HCT116 (cell line): ENCODE measurements at regions not wholly inside any gene's neighbourhood (a gene's known extent, or its start where the extent isn't known, plus 50 kb on each side); places are given as distances from the start of the nearest gene placed in this dataset.

ENCODE experiments used
- ATAC-seq: fragments of 200-7000 bp; cut with Tn5 transposase; 2 replicates; pipeline ENCODE4 v1.9.1; 2020; ENCODE audit warnings: mild to moderate bottlenecking, moderate library complexity
- BruUV-seq: library from RNA; stranded (reverse); fragments of 400-500 nt; replicated peaks from 2 replicates; lab custom pipeline; 2021; lab: Mats Ljungman, UMichigan
- CTCF ChIA-PET: fragments of 300-600 bp; sonication (Branson Sonifier 250); formaldehyde crosslinking; loops from one replicate; lab custom pipeline; 2021; ENCODE audit warnings: antibody characterized with exemption; lab: Charles Lee
- POLR2A ChIA-PET: fragments of 300-600, 350-600 bp; sonication (Branson Sonifier 250); formaldehyde crosslinking; loops from one replicate; lab custom pipeline; 2021; ENCODE audit warnings: antibody characterized with exemption; lab: Charles Lee
- RAD21 ChIA-PET, 2 experiments: fragments of 300-600 bp; sonication (Branson Sonifier 250); formaldehyde crosslinking; loops; one replicate each; lab custom pipeline; 2023; ENCODE audit warnings: low total read pairs in 2 of 2; ENCODE audit not compliant: uncharacterized antibody in 2 of 2, unreplicated experiment in 2 of 2, low non-redundant PET in 1 of 2; lab: Charles Lee
- DNase-seq: peaks from one replicate; pipeline ENCODE4 v3.0.0-alpha.2; 2010; ENCODE audit warnings: low read depth, low spot score
- H2AFZ ChIP-seq: fragments of 200-600 bp; shearing (Covaris generic), sonication (generic); 2 replicates; pipeline ENCODE4 v1.6.1; 2017; ENCODE audit warnings: low read depth, mixed run types, mixed read lengths, antibody characterized with exemption, low read length; ENCODE audit not compliant: poor library complexity, severe bottlenecking
- H3K27ac ChIP-seq: 2 replicates; pipeline ENCODE4 v1.5.1; 2012; ENCODE audit warnings: low read depth, low read length
- H3K27me3 ChIP-seq: fragments of 200-600 bp; sonication (generic); 2 replicates; pipeline ENCODE4 v1.6.1; 2016; ENCODE audit warnings: mixed run types, low read length, mixed read lengths; ENCODE audit not compliant: insufficient read depth
- H3K36me3 ChIP-seq, 2 experiments: fragments of 200-500 bp in 1 of 2; fragments of 200-600 bp in 1 of 2; sonication (Bioruptor generic) in 1 of 2; sonication (generic) in 1 of 2; 2 replicates each; pipeline versions ENCODE4 v1.5.1 to v1.6.1; 2014 to 2016; ENCODE audit warnings: low read length in 2 of 2, inconsistent platforms in 1 of 2, mixed read lengths in 1 of 2, mixed run types in 1 of 2; ENCODE audit not compliant: insufficient read depth in 2 of 2, control insufficient read depth in 1 of 2
- H3K4me1 ChIP-seq, 2 experiments: fragments of 200-600 bp in 1 of 2; sonication (generic) in 1 of 2; 2 replicates each; pipeline versions ENCODE4 v1.5.1 to v1.6.1; 2012 to 2017; ENCODE audit warnings: low read length in 2 of 2, inconsistent platforms in 1 of 2, mild to moderate bottlenecking in 1 of 2, mixed read lengths in 1 of 2, mixed run types in 1 of 2, moderate library complexity in 1 of 2; ENCODE audit not compliant: insufficient read depth in 2 of 2, control insufficient read depth in 1 of 2
- H3K4me2 ChIP-seq: fragments of 200-600 bp; sonication (generic); 2 replicates; pipeline ENCODE4 v1.6.1; 2017; ENCODE audit warnings: mixed run types, low read length, mixed read lengths
- H3K4me3 ChIP-seq, 2 experiments: fragments of 200-600 bp in 1 of 2; sonication (generic) in 1 of 2; replicated peaks in 1 of 2; 2 replicates each; pipeline ENCODE4 v1.5.1; 2011 to 2016; ENCODE audit warnings: low read length in 2 of 2, control low read depth in 1 of 2, low read depth in 1 of 2, mild to moderate bottlenecking in 1 of 2, mixed read lengths in 1 of 2, mixed run types in 1 of 2
- H3K79me2 ChIP-seq: fragments of 200-600 bp; sonication (generic); 2 replicates; pipeline ENCODE4 v1.6.1; 2017; ENCODE audit warnings: mild to moderate bottlenecking, mixed run types, low read length, moderate library complexity, mixed read lengths; ENCODE audit not compliant: insufficient read depth
- H3K9ac ChIP-seq: fragments of 200-600 bp; sonication (generic); 2 replicates; pipeline ENCODE4 v1.6.1; 2016; ENCODE audit warnings: low read length, mixed read lengths
- H3K9me2 ChIP-seq: fragments of 200-600 bp; sonication (generic), shearing (Covaris generic); 2 replicates; pipeline ENCODE4 v1.6.1; 2017; ENCODE audit warnings: mixed run types, mild to moderate bottlenecking, moderate library complexity; ENCODE audit not compliant: insufficient read depth
- H3K9me3 ChIP-seq, 2 experiments: fragments of 200-500 bp in 1 of 2; fragments of 200-600 bp in 1 of 2; sonication (Bioruptor generic) in 1 of 2; sonication (generic) in 1 of 2; 2 replicates each; pipeline ENCODE4 v1.6.1; 2014 to 2017; ENCODE audit warnings: low read length in 2 of 2, mixed read lengths in 2 of 2, inconsistent platforms in 1 of 2, low read depth in 1 of 2, mild to moderate bottlenecking in 1 of 2, mixed run types in 1 of 2, moderate library complexity in 1 of 2; ENCODE audit not compliant: control insufficient read depth in 1 of 2, insufficient read depth in 1 of 2
- H4K20me1 ChIP-seq: fragments of 200-600 bp; sonication (generic), shearing (Covaris generic); 2 replicates; pipeline ENCODE4 v1.6.1; 2017; ENCODE audit warnings: mixed run types, mild to moderate bottlenecking, moderate library complexity; ENCODE audit not compliant: insufficient read depth
- CBX3 ChIP-seq: IDR thresholded peaks from 2 replicates; pipeline ENCODE4 v1.6.1; 2012; ENCODE audit warnings: low read depth
- CEBPB ChIP-seq: IDR thresholded peaks from 2 replicates; pipeline ENCODE4 v1.6.1; 2012; ENCODE audit warnings: low read depth
- CTCF ChIP-seq, 3 experiments: fragments of 200-600 bp in 1 of 3; sonication (generic) in 1 of 3; IDR thresholded peaks in 2 of 3; conservative IDR thresholded peaks in 1 of 3; 2 replicates each; pipeline ENCODE4 v1.5.1; 2012 to 2017; ENCODE audit warnings: low read depth in 2 of 3, low read length in 2 of 3, antibody characterized with exemption in 1 of 3, borderline replicate concordance in 1 of 3, control low read depth in 1 of 3, mild to moderate bottlenecking in 1 of 3, mixed read lengths in 1 of 3, mixed run types in 1 of 3, moderate library complexity in 1 of 3; ENCODE audit not compliant: insufficient read depth in 1 of 3
- EGR1 ChIP-seq: IDR thresholded peaks from 2 replicates; pipeline ENCODE4 v1.6.1; 2012; ENCODE audit warnings: low read depth
- ELF1 ChIP-seq: IDR thresholded peaks from 2 replicates; pipeline ENCODE4 v1.6.1; 2012; ENCODE audit warnings: low read depth, borderline replicate concordance
- EZH2 ChIP-seq: fragments of 200-600 bp; sonication (generic); IDR thresholded peaks from 2 replicates; pipeline ENCODE4 v1.6.1; 2017; ENCODE audit warnings: antibody characterized with exemption, mixed run types
- EZH2phosphoT487 ChIP-seq: fragments of 200-600 bp; IDR thresholded peaks from 2 replicates; pipeline ENCODE4 v1.6.1; 2018; ENCODE audit warnings: antibody characterized with exemption, borderline replicate concordance
- FOSL1 ChIP-seq: IDR thresholded peaks from 2 replicates; pipeline ENCODE4 v1.6.1; 2012; ENCODE audit warnings: low read depth
- JUND ChIP-seq: IDR thresholded peaks from 2 replicates; pipeline ENCODE4 v1.6.1; 2012
- MAX ChIP-seq: IDR thresholded peaks from 2 replicates; pipeline ENCODE4 v1.6.1; 2012
- POLR2A ChIP-seq: IDR thresholded peaks from 2 replicates; pipeline ENCODE4 v1.7.0; 2011; ENCODE audit warnings: borderline replicate concordance; ENCODE audit not compliant: insufficient read depth, insufficient read length; ENCODE audit errors: extremely low read depth
- POLR2AphosphoS5 ChIP-seq: IDR thresholded peaks from 2 replicates; pipeline ENCODE4 v1.6.1; 2011; ENCODE audit warnings: mild to moderate bottlenecking, low read depth, low read length, moderate library complexity
- RAD21 ChIP-seq: IDR thresholded peaks from 2 replicates; pipeline ENCODE4 v1.6.1; 2012; ENCODE audit warnings: low read depth, mild to moderate bottlenecking
- REST ChIP-seq: IDR thresholded peaks from 2 replicates; pipeline ENCODE4 v1.6.1; 2012; ENCODE audit warnings: low read depth
- SP1 ChIP-seq: IDR thresholded peaks from 2 replicates; pipeline ENCODE4 v1.6.1; 2012; ENCODE audit warnings: low read depth
- TCF7L2 ChIP-seq: IDR thresholded peaks from 2 replicates; pipeline ENCODE4 v1.7.0; 2011; ENCODE audit warnings: borderline replicate concordance, inconsistent platforms; ENCODE audit not compliant: insufficient read depth, insufficient read length; ENCODE audit errors: extremely low read depth
- YY1 ChIP-seq: IDR thresholded peaks from 2 replicates; pipeline ENCODE4 v1.6.1; 2011; ENCODE audit warnings: low read length, low read depth, moderate library complexity, mild to moderate bottlenecking; ENCODE audit not compliant: insufficient replicate concordance; ENCODE audit errors: extremely low read depth
- ZFX ChIP-seq: fragments of 450-650 bp; IDR thresholded peaks from 2 replicates; pipeline ENCODE4 v1.6.1; 2017
- intact Hi-C: fragments of 100-400 bp; cut with micrococcal nuclease; formaldehyde crosslinking; loops from 2 replicates; pipeline ENCODE4 v1.10.0; 2022
- TF ChIP-seq, protein P1 (sequence below): IDR thresholded peaks from 2 replicates; pipeline ENCODE4 v1.6.1; 2011; ENCODE audit warnings: mild to moderate bottlenecking, low read length, moderate library complexity; ENCODE audit not compliant: insufficient replicate concordance; ENCODE audit errors: extremely low read depth
- TF ChIP-seq, protein P2 (sequence below): IDR thresholded peaks from 2 replicates; pipeline ENCODE4 v1.6.1; 2012

DNA sequence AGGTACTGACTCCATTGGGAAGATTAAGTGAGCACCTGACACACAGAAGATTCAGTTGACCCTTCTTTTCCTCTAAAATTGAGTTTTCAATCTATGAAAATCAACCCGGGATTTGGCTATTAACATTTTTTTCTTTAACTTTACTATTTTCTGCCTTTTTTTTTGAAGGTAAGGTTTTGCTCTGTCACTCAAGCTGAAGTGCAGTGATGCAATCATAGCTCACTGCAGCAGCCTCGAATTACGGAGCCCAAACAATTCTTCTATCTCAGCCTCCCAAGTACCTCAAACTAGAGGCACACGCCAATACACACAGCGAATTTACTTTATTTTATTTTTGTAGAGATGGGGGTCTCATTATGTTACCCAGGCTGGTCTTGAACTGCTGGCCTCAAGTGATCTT is 1029.5 kb downstream of the MCTP2 start:
- H3K4me2 ChIP-seq: no peak overlapping the region
- no peak overlapping the region for H3K4me3 ChIP-seq
- TF ChIP-seq POLR2A: no peak
- TF ChIP-seq POLR2AphosphoS5: no peak
- TF ChIP-seq, protein P1, sequence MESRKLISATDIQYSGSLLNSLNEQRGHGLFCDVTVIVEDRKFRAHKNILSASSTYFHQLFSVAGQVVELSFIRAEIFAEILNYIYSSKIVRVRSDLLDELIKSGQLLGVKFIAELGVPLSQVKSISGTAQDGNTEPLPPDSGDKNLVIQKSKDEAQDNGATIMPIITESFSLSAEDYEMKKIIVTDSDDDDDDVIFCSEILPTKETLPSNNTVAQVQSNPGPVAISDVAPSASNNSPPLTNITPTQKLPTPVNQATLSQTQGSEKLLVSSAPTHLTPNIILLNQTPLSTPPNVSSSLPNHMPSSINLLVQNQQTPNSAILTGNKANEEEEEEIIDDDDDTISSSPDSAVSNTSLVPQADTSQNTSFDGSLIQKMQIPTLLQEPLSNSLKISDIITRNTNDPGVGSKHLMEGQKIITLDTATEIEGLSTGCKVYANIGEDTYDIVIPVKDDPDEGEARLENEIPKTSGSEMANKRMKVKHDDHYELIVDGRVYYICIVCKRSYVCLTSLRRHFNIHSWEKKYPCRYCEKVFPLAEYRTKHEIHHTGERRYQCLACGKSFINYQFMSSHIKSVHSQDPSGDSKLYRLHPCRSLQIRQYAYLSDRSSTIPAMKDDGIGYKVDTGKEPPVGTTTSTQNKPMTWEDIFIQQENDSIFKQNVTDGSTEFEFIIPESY: no peak
- TF ChIP-seq RAD21: no peak
- TF ChIP-seq EZH2phosphoT487: no peak
- TF ChIP-seq SP1: no peak
- no peak for TF ChIP-seq ZFX
- no peak for TF ChIP-seq FOSL1
- TF ChIP-seq JUND: no peak
- TF ChIP-seq EZH2: no peak
- TF ChIP-seq CBX3: no peak
- TF ChIP-seq MAX: no peak
- no peak for TF ChIP-seq REST
- no peak for TF ChIP-seq YY1
- TF ChIP-seq, protein P2, sequence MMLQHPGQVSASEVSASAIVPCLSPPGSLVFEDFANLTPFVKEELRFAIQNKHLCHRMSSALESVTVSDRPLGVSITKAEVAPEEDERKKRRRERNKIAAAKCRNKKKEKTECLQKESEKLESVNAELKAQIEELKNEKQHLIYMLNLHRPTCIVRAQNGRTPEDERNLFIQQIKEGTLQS: no peak
- TF ChIP-seq CTCF (IDR thresholded peaks at IDR 0.05 in 2 of 3, conservative IDR thresholded peaks at IDR 0.05 in 1 of 3; ENCODE audit: borderline replicate concordance in 1 of 3, insufficient read depth in 1 of 3, low read depth in 2 of 3, low read length in 2 of 3): no peak
- no peak for TF ChIP-seq EGR1
- no peak for TF ChIP-seq CEBPB
- no peak for TF ChIP-seq TCF7L2
- no peak for TF ChIP-seq ELF1
- BruUV-seq: no TSS peak
- no peak for DNase-seq
- H3K9me3 ChIP-seq: no peaks in the 10 kb centered on the region
- RAD21 ChIA-PET: no interaction called here
- no peak overlapping the region for H3K27ac ChIP-seq
- H3K27me3 ChIP-seq: no peaks in the 10 kb centered on the region
- H3K9ac ChIP-seq: no peak overlapping the region
- no peaks in the 10 kb centered on the region for H4K20me1 ChIP-seq
- no peaks in the 10 kb centered on the region for H3K79me2 ChIP-seq
- H3K9me2 ChIP-seq: no peaks in the 10 kb centered on the region
- intact Hi-C loops: no loop called here
- H3K4me1 ChIP-seq: peaks cover 0 to 2% of the 10 kb centered on the region in 2 experiments; a peak in 1 of 4 replicates
- H2AFZ ChIP-seq: no peak overlapping the region
- no peaks in the 10 kb centered on the region for H3K36me3 ChIP-seq
- POLR2A ChIA-PET: no interaction called here
- CTCF ChIA-PET: interaction anchor here (1.8 kb wide), 1 partner anchor 1985 kb away, joined by 4 read pairs; no protein-coding TSS in a partner anchor
- no peak for ATAC-seq
